Thyroid gland (tissue), 4 donors: ENCODE measurements at regions not wholly inside any gene's neighbourhood (a gene's known extent, or its start where the extent isn't known, plus 50 kb on each side); places are given as distances from the start of the nearest gene placed in this dataset.

Source experiments
- DNase-seq, 2 donors: peaks; one replicate each; pipeline ENCODE4 v3.0.0-alpha.2; 2019
- H3K27ac ChIP-seq, 3 donors: fragments of 200-600 bp; sonication (generic); 1 replicate in 2 of 3; 2 replicates in 1 of 3; pipeline ENCODE4 v1.5.1; 2016 to 2019; ENCODE audit warnings: mild to moderate bottlenecking in 1 of 3, moderate library complexity in 1 of 3
- H3K27me3 ChIP-seq: fragments of 200-600 bp; sonication (generic); one replicate; pipeline ENCODE4 v1.5.1; 2019
- H3K36me3 ChIP-seq, 2 donors: fragments of 200-600 bp; sonication (generic); one replicate each; pipeline ENCODE4 v1.5.1; 2016 to 2019
- H3K4me1 ChIP-seq, 2 donors: fragments of 200-600 bp; sonication (generic); one replicate each; pipeline ENCODE4 v1.5.1; 2017 to 2019
- H3K4me3 ChIP-seq, 3 donors: fragments of 200-600 bp; sonication (generic); replicated peaks in 1 of 3; 1 replicate in 2 of 3; 2 replicates in 1 of 3; pipeline ENCODE4 v1.5.1; 2016; ENCODE audit warnings: mild to moderate bottlenecking in 1 of 3
- H3K9me3 ChIP-seq: fragments of 200-600 bp; sonication (generic); one replicate; pipeline ENCODE4 v1.5.1; 2017
- POLR2A ChIP-seq, 2 donors: fragments of 450-650 bp; IDR thresholded peaks; one replicate each; pipeline ENCODE4 v1.6.1; 2017; ENCODE audit warnings: antibody characterized with exemption in 2 of 2, mild to moderate bottlenecking in 2 of 2, moderate library complexity in 1 of 2
- WGBS, 2 donors: methylation state at CpG; one replicate each; pipeline ENCODE4 v1.1.5; 2017; 5-methylcytosine and 5-hydroxymethylcytosine counted together
- intact Hi-C: fragments of 100-400 bp; cut with DNase I; formaldehyde crosslinking; loops from one replicate; pipeline ENCODE4 v1.15.1; 2023
- TF ChIP-seq, protein P1 (sequence below), 6 experiments: fragments of 200-600 bp in 3 of 6; fragments of 450-650 bp in 3 of 6; sonication (generic) in 3 of 6; IDR thresholded peaks; one replicate each; pipeline ENCODE4 v1.5.1; 2016 to 2019; ENCODE audit warnings: antibody characterized with exemption in 6 of 6, mild to moderate bottlenecking in 2 of 6, inconsistent platforms in 1 of 6, moderate library complexity in 1 of 6

DNA sequence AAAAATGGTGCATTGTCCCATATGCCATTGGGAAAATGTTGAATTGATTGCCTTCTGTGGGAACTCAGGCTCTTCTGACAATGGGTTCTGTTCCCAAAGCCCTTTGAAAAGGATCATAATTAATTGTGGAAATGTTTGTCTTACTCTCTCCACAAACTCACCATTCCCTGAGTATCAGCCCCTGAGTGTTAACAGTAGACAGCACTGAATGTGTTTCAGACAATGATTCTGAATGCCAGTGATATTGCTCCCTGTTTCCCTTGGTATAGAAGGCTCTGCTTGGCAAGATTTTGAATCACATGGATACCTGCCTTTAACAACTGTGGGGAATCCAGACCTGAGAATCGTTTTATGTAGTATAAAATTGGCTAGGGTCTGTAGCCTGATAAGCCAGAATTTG, 1096.8 kb downstream of the ADGRL2 start:
- TF ChIP-seq POLR2A (IDR thresholded peaks at IDR 0.05), result no peak
- TF ChIP-seq, protein P1, sequence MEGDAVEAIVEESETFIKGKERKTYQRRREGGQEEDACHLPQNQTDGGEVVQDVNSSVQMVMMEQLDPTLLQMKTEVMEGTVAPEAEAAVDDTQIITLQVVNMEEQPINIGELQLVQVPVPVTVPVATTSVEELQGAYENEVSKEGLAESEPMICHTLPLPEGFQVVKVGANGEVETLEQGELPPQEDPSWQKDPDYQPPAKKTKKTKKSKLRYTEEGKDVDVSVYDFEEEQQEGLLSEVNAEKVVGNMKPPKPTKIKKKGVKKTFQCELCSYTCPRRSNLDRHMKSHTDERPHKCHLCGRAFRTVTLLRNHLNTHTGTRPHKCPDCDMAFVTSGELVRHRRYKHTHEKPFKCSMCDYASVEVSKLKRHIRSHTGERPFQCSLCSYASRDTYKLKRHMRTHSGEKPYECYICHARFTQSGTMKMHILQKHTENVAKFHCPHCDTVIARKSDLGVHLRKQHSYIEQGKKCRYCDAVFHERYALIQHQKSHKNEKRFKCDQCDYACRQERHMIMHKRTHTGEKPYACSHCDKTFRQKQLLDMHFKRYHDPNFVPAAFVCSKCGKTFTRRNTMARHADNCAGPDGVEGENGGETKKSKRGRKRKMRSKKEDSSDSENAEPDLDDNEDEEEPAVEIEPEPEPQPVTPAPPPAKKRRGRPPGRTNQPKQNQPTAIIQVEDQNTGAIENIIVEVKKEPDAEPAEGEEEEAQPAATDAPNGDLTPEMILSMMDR (IDR thresholded peaks at IDR 0.05), result no peak
- H3K4me1 ChIP-seq, result no peaks in the 10 kb centered on the region
- H3K9me3 ChIP-seq, result no peaks in the 10 kb centered on the region
- whole genome bisulfite sequencing, 2 donors, result 76 to 81% methylated on average over 1 of the region's 1 CpG
- H3K27ac ChIP-seq, result no peak overlapping the region
- no peaks in the 10 kb centered on the region for H3K36me3 ChIP-seq
- no peak for DNase-seq
- no peaks in the 10 kb centered on the region for H3K27me3 ChIP-seq
- intact Hi-C loops, result no loop called here
- H3K4me3 ChIP-seq, result no peak overlapping the region

DNA sequence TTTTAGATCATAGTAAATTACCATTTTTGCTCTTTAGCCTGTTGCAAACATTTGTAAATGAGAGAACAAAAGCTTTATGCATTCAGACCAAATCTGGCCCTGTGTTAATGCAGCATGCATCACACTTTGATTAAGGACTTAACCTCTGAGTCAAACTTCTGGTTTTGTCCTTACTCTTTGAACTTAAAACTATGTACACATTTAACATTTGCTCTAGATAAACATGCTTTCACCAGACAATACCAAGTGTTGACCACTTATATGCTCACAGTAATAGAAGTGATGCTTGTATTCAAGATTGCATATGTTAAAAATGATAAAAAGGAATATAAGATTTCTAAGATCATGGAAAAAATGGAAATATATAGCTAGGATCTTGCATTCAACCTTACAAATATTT, 1095.3 kb downstream of the ADGRL2 start:
- Histone ChIP-seq H3K4me3 (no peak overlapping the region), H3K27me3 (no peaks in the 10 kb centered on the region), H3K36me3 (no peaks in the 10 kb centered on the region), H3K9me3 (no peaks in the 10 kb centered on the region), H3K27ac (no peak overlapping the region), H3K4me1 (no peaks in the 10 kb centered on the region)
- no peak for DNase-seq
- no peak for TF ChIP-seq POLR2A (IDR thresholded peaks at IDR 0.05)
- TF ChIP-seq, protein P1 (IDR thresholded peaks at IDR 0.05), result no peak
- intact Hi-C loops, result no loop called here

DNA sequence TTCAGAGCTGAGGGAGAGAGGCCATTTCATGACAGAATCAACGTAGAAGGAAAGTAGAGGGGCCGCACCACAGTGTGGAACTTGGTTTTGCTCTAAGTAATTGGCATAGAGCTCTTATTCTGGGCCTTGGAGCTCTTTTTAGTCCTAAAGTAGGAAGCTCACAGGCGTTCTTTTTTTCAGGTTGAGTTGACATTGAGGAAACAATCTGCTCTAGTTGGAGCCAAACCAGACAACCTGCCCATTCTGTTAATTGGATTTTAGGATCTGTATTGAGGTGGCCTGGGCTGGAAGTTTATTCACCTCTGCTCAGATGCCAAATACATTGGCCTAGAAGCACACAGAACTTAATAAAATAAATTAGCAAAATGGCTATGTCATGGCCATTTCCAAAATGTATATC, 1093.9 kb downstream of the ADGRL2 start:
- H3K27me3 ChIP-seq, result no peaks in the 10 kb centered on the region
- intact Hi-C loops, result no loop called here
- no peaks in the 10 kb centered on the region for H3K4me1 ChIP-seq
- H3K36me3 ChIP-seq, result no peaks in the 10 kb centered on the region
- H3K27ac ChIP-seq, result no peak overlapping the region
- WGBS, 2 donors, result 69 to 81% methylated on average over 3 of the region's 3 CpGs
- H3K4me3 ChIP-seq, result no peak overlapping the region
- TF ChIP-seq, protein P1 (IDR thresholded peaks at IDR 0.05), result no peak
- TF ChIP-seq POLR2A (IDR thresholded peaks at IDR 0.05), result no peak
- no peak for DNase-seq
- H3K9me3 ChIP-seq, result no peaks in the 10 kb centered on the region

DNA sequence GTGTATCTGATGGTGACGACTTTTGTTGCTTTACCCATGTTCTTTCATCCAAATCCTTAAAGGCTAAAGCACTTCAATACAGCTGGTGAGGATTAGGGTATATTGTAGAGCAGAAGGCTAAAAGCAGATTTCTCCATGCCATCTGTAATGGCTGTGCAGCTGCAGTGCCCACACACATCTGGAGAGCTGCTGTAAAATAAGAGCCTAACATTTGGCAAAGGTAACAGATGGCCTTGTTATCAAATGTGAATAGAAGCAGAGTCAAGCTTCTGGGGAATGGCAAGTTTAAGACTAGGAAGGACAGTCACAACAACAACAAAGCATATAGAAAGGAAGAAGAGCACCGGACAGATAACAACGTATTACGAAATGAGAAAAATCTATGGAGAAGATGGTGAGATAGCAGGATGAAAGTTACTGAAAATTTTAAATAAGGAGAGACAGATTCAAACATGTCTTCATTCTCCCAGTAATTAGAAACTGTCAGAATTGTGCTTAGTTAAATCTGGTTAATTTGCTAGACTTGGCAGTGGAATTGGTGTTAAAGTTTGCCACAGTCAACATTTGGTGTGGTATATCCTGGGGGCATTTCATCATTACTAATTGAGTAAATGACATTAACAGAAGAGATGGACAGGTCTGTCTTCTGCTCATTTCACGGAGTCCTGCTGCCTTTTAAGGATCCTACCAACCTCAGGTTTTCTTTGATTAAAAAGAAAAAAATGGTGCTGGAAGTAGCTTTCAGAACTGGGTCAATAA, 1093.2 kb downstream of the ADGRL2 start:
- DNase-seq, result no peak
- WGBS, 2 donors, result 94 to 96% methylated on average over 5 of the region's 5 CpGs
- Histone ChIP-seq H3K4me1 (no peaks in the 10 kb centered on the region), H3K4me3 (no peak overlapping the region), H3K27me3 (no peaks in the 10 kb centered on the region), H3K9me3 (no peaks in the 10 kb centered on the region), H3K27ac (no peak overlapping the region), H3K36me3 (no peaks in the 10 kb centered on the region)
- intact Hi-C loops, result no loop called here
- TF ChIP-seq POLR2A (IDR thresholded peaks at IDR 0.05), result no peak
- TF ChIP-seq, protein P1 (IDR thresholded peaks at IDR 0.05), result no peak

DNA sequence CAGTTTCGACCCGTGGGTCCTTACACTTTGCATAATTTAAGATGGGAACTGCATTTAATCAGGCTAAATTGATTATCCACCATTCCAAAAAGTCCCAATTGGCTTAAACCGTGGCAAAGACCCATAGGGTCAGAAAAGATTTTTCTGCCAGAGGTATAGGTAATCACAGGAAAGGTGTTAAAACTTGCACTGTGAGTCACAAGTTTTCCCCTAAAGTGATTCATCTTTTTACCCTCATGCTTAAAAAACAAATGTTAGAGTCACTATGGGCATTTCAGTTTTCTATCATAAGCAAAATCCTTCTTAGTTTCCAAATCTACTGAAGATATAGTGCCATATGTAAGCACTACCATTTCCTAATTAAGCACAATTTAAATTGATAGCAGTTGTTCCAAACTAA, 1079.8 kb downstream of the ADGRL2 start:
- Histone ChIP-seq H3K27me3 (no peaks in the 10 kb centered on the region), H3K4me1 (no peaks in the 10 kb centered on the region), H3K9me3 (no peaks in the 10 kb centered on the region), H3K27ac (no peak overlapping the region), H3K36me3 (no peaks in the 10 kb centered on the region), H3K4me3 (no peak overlapping the region)
- intact Hi-C loops, result no loop called here
- WGBS, 2 donors, result 75 to 88% methylated on average over 3 of the region's 3 CpGs
- no peak for DNase-seq
- no peak for TF ChIP-seq POLR2A (IDR thresholded peaks at IDR 0.05)
- TF ChIP-seq, protein P1 (IDR thresholded peaks at IDR 0.05), result no peak
